ENCODE measurements at regions not wholly inside any gene's neighbourhood (a gene's known extent, or its start where the extent isn't known, plus 50 kb on each side); places are given as distances from the start of the nearest gene placed in this dataset.

- TF ChIP-seq, protein P1, sequence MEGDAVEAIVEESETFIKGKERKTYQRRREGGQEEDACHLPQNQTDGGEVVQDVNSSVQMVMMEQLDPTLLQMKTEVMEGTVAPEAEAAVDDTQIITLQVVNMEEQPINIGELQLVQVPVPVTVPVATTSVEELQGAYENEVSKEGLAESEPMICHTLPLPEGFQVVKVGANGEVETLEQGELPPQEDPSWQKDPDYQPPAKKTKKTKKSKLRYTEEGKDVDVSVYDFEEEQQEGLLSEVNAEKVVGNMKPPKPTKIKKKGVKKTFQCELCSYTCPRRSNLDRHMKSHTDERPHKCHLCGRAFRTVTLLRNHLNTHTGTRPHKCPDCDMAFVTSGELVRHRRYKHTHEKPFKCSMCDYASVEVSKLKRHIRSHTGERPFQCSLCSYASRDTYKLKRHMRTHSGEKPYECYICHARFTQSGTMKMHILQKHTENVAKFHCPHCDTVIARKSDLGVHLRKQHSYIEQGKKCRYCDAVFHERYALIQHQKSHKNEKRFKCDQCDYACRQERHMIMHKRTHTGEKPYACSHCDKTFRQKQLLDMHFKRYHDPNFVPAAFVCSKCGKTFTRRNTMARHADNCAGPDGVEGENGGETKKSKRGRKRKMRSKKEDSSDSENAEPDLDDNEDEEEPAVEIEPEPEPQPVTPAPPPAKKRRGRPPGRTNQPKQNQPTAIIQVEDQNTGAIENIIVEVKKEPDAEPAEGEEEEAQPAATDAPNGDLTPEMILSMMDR (conservative IDR thresholded peaks at IDR 0.05 in 1 of 2, IDR thresholded peaks at IDR 0.05 in 1 of 2; ENCODE audit: extremely low read depth in 1 of 2, insufficient read depth in 1 of 2, low read depth in 1 of 2, low read length in 2 of 2) = no peak
- TF ChIP-seq EZH2 (IDR thresholded peaks at IDR 0.05; ENCODE audit: borderline replicate concordance, low read length) = no peak
These were observed 106.3 kb downstream of the TRAPPC11 start for GRCh38 chr4:183765251-183765911.

Data from mammary epithelial cell (primary cell).